CD4-positive, alpha-beta T cell (primary cell): ENCODE measurements at regions not wholly inside any gene's neighbourhood (a gene's known extent, or its start where the extent isn't known, plus 50 kb on each side); places are given as distances from the start of the nearest gene placed in this dataset.

Source experiments
- ATAC-seq: fragments of 200-7000 bp; cut with Tn5 transposase; one replicate; pipeline ENCODE4 v1.10.0; 2022; ENCODE audit warnings: mild to moderate bottlenecking; ENCODE audit not compliant: poor library complexity
- CTCF ChIA-PET: fragments of 350-600 bp; sonication (Branson Sonifier 250); formaldehyde crosslinking; loops from one replicate; lab custom pipeline; 2021; ENCODE audit warnings: antibody characterized with exemption, inconsistent platforms; lab: Charles Lee
- POLR2A ChIA-PET: fragments of 350-600 bp; sonication (Branson Sonifier 250); formaldehyde crosslinking; loops from one replicate; lab custom pipeline; 2021; ENCODE audit warnings: antibody characterized with exemption, inconsistent platforms; lab: Charles Lee
- DNase-seq, 14 experiments: peaks; one replicate each; pipeline ENCODE4 v3.0.0-alpha.2; 2013 to 2020; ENCODE audit warnings: mixed read lengths in 2 of 14
- H3K27ac ChIP-seq, 2 donors: one replicate each; pipeline versions ENCODE4 v1.5.1 to v1.7.0; 2013; ENCODE audit warnings: low read length in 2 of 2, low read depth in 1 of 2, mild to moderate bottlenecking in 1 of 2
- H3K27me3 ChIP-seq, 2 experiments: 1 replicate in 1 of 2; 2 replicates in 1 of 2; pipeline versions ENCODE4 v1.6.1 to v1.7.0; 2013; ENCODE audit warnings: low read length in 2 of 2, control low read depth in 1 of 2, mild to moderate bottlenecking in 1 of 2, moderate library complexity in 1 of 2; ENCODE audit not compliant: insufficient read depth in 2 of 2, control insufficient read depth in 1 of 2
- H3K36me3 ChIP-seq: one replicate; pipeline ENCODE4 v1.6.1; 2013; ENCODE audit warnings: low read length, control low read depth; ENCODE audit not compliant: insufficient read depth
- H3K4me1 ChIP-seq: one replicate; pipeline ENCODE4 v1.6.1; 2013; ENCODE audit warnings: low read length, control low read depth; ENCODE audit not compliant: insufficient read depth
- H3K4me3 ChIP-seq: one replicate; pipeline ENCODE4 v1.5.1; 2013; ENCODE audit warnings: mild to moderate bottlenecking, low read length, moderate library complexity
- H3K9me3 ChIP-seq, 2 experiments: 1 replicate in 1 of 2; 2 replicates in 1 of 2; pipeline versions ENCODE4 v1.6.1 to v1.7.0; 2013; ENCODE audit warnings: low read length in 2 of 2, mild to moderate bottlenecking in 2 of 2, control low read depth in 1 of 2, moderate library complexity in 1 of 2; ENCODE audit not compliant: control insufficient read depth in 1 of 2, insufficient read depth in 1 of 2
- H3K27ac Mint-ChIP-seq: one replicate; pipeline ENCODE4 v1.8.0; 2020; ENCODE audit warnings: mixed read lengths
- H3K27me3 Mint-ChIP-seq: one replicate; pipeline ENCODE4 v1.8.0; 2021; ENCODE audit warnings: mixed read lengths
- H3K36me3 Mint-ChIP-seq: one replicate; pipeline ENCODE4 v1.8.0; 2021; ENCODE audit warnings: low read depth, mixed read lengths
- H3K4me1 Mint-ChIP-seq: one replicate; pipeline ENCODE4 v1.8.0; 2021; ENCODE audit warnings: low read depth, mixed read lengths
- H3K4me3 Mint-ChIP-seq: one replicate; pipeline ENCODE4 v1.8.0; 2020; ENCODE audit warnings: mild to moderate bottlenecking, mixed read lengths
- H3K9me3 Mint-ChIP-seq: one replicate; pipeline ENCODE4 v1.8.0; 2020; ENCODE audit warnings: mixed read lengths
- CTCF ChIP-seq: fragments of 200-600 bp; IDR thresholded peaks from one replicate; pipeline ENCODE4 v1.8.0; 2022; ENCODE audit warnings: antibody characterized with exemption, mild to moderate bottlenecking
- intact Hi-C, 2 experiments: fragments of 100-400 bp; cut with DNase I in 1 of 2; cut with micrococcal nuclease in 1 of 2; formaldehyde crosslinking; loops; one replicate each; pipeline versions ENCODE4 v1.15.1 to v1.9.0; 2023 to 2025; cut with DNase I, micrococcal nuclease

GRCh38 chr2:19479666-19480065 is 121.2 kb upstream of the OSR1 start:
- Histone ChIP-seq H3K4me1 (no peaks in the 10 kb centered on the region), H3K9me3 (no peaks in the 10 kb centered on the region), H3K27ac (no peak overlapping the region), H3K4me3 (no peak overlapping the region), H3K36me3 (no peaks in the 10 kb centered on the region), H3K27me3 (no peaks in the 10 kb centered on the region)
- Mint-ChIP-seq H3K9me3 (peaks cover 2% of the 10 kb centered on the region), H3K4me1 (peaks cover 3% of the 10 kb centered on the region), H3K4me3 (no peak overlapping the region), H3K27ac (no peak overlapping the region), H3K27me3 (peaks cover 41% of the 10 kb centered on the region), H3K36me3 (no peaks in the 10 kb centered on the region)
- ChIA-PET CTCF (no interaction called here), POLR2A (no interaction called here)
- TF ChIP-seq CTCF: no peak
- ATAC-seq (no peak), DNase-seq (no peak)
- intact Hi-C loops: loop anchor here in 1 of 2 experiments (10.0 kb wide), 1 partner anchor 115 kb away; no protein-coding TSS in a partner anchor

- Mint-ChIP-seq H3K36me3 (no peaks in the 10 kb centered on the region), H3K4me1 (peaks cover 16% of the 10 kb centered on the region), H3K27ac (no peak overlapping the region), H3K27me3 (peaks cover 51% of the 10 kb centered on the region), H3K9me3 (peaks cover 2% of the 10 kb centered on the region), H3K4me3 (no peak overlapping the region)
- no peak for DNase-seq
- ATAC-seq: no peak
- Histone ChIP-seq H3K36me3 (no peaks in the 10 kb centered on the region), H3K27ac (no peak overlapping the region), H3K4me1 (peaks cover 6% of the 10 kb centered on the region), H3K9me3 (no peaks in the 10 kb centered on the region), H3K4me3 (no peak overlapping the region), H3K27me3 (no peaks in the 10 kb centered on the region)
- TF ChIP-seq CTCF: no peak
- intact Hi-C loops: loop anchor here in 1 of 2 experiments (10.0 kb wide), 1 partner anchor 114 kb away; no protein-coding TSS in a partner anchor
- POLR2A ChIA-PET: no interaction called here
- CTCF ChIA-PET: no interaction called here
Measured at GRCh38 chr2:19478409-19478808, 120.0 kb upstream of the OSR1 start.

GRCh38 chr2:19476327-19476726 is 117.9 kb upstream of the OSR1 start:
- peaks cover 0 to 2% of the 10 kb centered on the region in 2 experiments for H3K27me3 ChIP-seq
- Mint-ChIP-seq H3K27ac (no peak overlapping the region), H3K36me3 (no peaks in the 10 kb centered on the region), H3K4me3 (no peak overlapping the region), H3K9me3 (peaks cover 2% of the 10 kb centered on the region), H3K27me3 (peaks cover 68% of the 10 kb centered on the region), H3K4me1 (peaks cover 28% of the 10 kb centered on the region)
- ATAC-seq (no peak), DNase-seq (no peak)
- no peak overlapping the region for H3K4me3 ChIP-seq
- TF ChIP-seq CTCF: no peak
- no peaks in the 10 kb centered on the region for H3K9me3 ChIP-seq
- intact Hi-C loops: loop anchor here in 1 of 2 experiments (10.0 kb wide), 1 partner anchor 112 kb away; no protein-coding TSS in a partner anchor
- no peak overlapping the region for H3K27ac ChIP-seq
- POLR2A ChIA-PET: no interaction called here
- CTCF ChIA-PET: no interaction called here
- H3K4me1 ChIP-seq: peaks cover 8% of the 10 kb centered on the region
- H3K36me3 ChIP-seq: no peaks in the 10 kb centered on the region
